Calu3 (cell line): ENCODE measurements at regions not wholly inside any gene's neighbourhood (a gene's known extent, or its start where the extent isn't known, plus 50 kb on each side); places are given as distances from the start of the nearest gene placed in this dataset.

ENCODE experiments used
- BruUV-seq: library from RNA; stranded (reverse); fragments of 400-500 nt; replicated peaks from 2 replicates; lab custom pipeline; 2021; lab: Mats Ljungman, UMichigan
- CTCF ChIA-PET: fragments of 300-600 bp; sonication (Branson Sonifier 250); formaldehyde crosslinking; loops from one replicate; lab custom pipeline; 2022; ENCODE audit warnings: antibody characterized with exemption; lab: Charles Lee
- DNase-seq: peaks from one replicate; pipeline ENCODE4 v3.0.0; 2022
- H3K27ac Mint-ChIP-seq: one replicate; pipeline ENCODE4 v1.8.0; 2022; ENCODE audit warnings: mixed read lengths; ENCODE audit not compliant: unreplicated experiment
- H3K27me3 Mint-ChIP-seq: one replicate; pipeline ENCODE4 v1.8.0; 2022; ENCODE audit warnings: mixed read lengths; ENCODE audit not compliant: unreplicated experiment
- H3K36me3 Mint-ChIP-seq: one replicate; pipeline ENCODE4 v1.8.0; 2022; ENCODE audit warnings: mild to moderate bottlenecking, moderate library complexity, mixed read lengths; ENCODE audit not compliant: insufficient read depth, unreplicated experiment
- H3K4me1 Mint-ChIP-seq: one replicate; pipeline ENCODE4 v1.8.0; 2022; ENCODE audit warnings: mild to moderate bottlenecking, low read depth, mixed read lengths; ENCODE audit not compliant: unreplicated experiment
- H3K4me3 Mint-ChIP-seq: one replicate; pipeline ENCODE4 v1.8.0; 2022; ENCODE audit warnings: mild to moderate bottlenecking, low read depth, moderate library complexity, mixed read lengths; ENCODE audit not compliant: unreplicated experiment
- H3K9me3 Mint-ChIP-seq: one replicate; pipeline ENCODE4 v1.8.0; 2022; ENCODE audit warnings: low read depth, mixed read lengths; ENCODE audit not compliant: unreplicated experiment
- CTCF ChIP-seq: fragments of 200-600 bp; IDR thresholded peaks from one replicate; pipeline ENCODE4 v1.8.0; 2022; ENCODE audit warnings: antibody characterized with exemption; ENCODE audit not compliant: unreplicated experiment
- intact Hi-C: fragments of 100-400 bp; cut with micrococcal nuclease; formaldehyde crosslinking; loops from one replicate; pipeline ENCODE4 v1.10.0; 2022; ENCODE audit not compliant: unreplicated experiment

DNA sequence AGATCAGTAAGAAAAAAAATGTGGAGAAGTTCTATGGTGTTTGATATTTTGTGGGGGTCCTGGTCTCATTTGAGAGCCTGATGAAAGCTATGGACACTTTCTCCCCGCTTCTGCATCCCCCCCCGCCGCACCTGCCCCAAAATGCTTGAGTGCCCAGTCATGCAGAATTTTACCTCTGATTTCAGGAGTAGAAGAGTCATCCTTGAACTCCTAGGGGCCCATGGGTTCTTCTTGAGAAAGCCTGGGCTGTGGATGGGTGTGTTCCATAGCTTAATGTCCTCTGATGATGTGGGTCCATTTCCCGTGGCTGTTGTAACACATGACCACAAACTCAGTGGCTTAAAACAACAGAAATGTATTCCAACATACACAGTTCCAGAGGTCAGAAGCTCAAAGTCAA, 248.8 kb upstream of the PWP1 start:
- no peaks in the 10 kb centered on the region for H3K9me3 Mint-ChIP-seq

DNA sequence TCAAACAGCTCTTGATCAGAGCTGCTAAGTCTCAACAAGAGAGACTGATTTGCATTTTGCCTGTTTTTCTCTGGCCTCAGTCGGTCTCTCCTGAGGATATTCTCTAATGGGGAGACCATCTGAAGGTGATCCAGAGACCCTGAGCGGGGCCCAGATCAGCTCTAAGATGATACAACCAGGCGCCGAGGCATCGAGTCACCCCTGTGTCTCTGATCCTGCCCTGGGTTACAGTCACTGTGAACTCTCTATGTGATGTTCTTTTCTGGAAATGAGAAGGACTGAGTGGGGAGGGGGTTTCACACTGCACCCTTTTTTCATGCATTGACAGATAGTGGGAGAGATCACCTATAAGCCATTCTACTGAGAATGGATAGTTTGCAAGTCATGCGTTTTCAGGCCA, 247.6 kb upstream of the PWP1 start:
- intact Hi-C loops, result no loop called here
- TF ChIP-seq CTCF, result no peak
- Mint-ChIP-seq H3K4me3 (no peak overlapping the region), H3K4me1 (peaks cover 7% of the 10 kb centered on the region), H3K9me3 (no peaks in the 10 kb centered on the region), H3K27ac (no peak overlapping the region), H3K36me3 (no peaks in the 10 kb centered on the region), H3K27me3 (peaks cover 61% of the 10 kb centered on the region)
- CTCF ChIA-PET, result no interaction called here
- DNase-seq, result no peak
- BruUV-seq, result no TSS peak

More for the DNA sequence above, 248.8 kb upstream of the PWP1 start:
- no peaks in the 10 kb centered on the region for H3K36me3 Mint-ChIP-seq
- intact Hi-C loops, result no loop called here
- CTCF ChIA-PET, result no interaction called here
- DNase-seq, result no peak
- TF ChIP-seq CTCF, result no peak
- BruUV-seq, result no TSS peak
- H3K27me3 Mint-ChIP-seq, result peaks cover 68% of the 10 kb centered on the region
- H3K27ac Mint-ChIP-seq, result no peak overlapping the region
- H3K4me3 Mint-ChIP-seq, result no peak overlapping the region
- H3K4me1 Mint-ChIP-seq, result peaks cover 7% of the 10 kb centered on the region

DNA sequence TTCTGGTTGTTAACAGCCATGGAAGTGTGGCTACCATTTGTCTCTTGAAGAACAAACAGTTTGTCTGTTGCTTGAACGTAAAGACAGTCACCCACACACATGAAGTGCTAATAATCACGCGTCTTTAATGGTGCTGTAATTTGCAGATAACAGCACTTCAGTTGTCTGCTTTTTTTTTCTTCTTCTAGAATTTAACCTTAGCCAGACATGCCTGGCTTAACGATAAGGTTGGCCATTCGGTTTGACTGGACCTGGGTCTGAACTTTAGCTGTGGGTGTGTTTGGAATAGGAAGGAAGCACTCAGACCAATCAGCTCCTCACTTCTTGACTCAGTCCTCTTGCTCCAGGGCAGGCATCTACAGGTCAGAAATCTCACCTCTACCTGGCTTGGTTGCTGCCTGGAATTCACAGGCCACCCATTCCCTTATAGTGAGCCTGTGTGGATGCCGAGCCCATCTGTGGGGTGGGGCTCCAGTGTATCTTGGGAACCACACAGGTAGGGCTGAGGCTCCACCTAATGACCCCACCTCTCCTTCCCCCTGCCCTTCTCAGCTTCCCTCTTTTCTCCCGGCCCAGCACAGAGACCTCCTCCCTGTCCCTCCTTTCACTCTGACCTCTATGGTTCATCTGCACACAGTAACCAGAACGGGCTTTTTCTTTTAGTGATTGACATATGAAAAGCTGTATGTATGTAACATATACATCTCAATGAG, 246.4 kb upstream of the PWP1 start:
- H3K9me3 Mint-ChIP-seq, result no peaks in the 10 kb centered on the region
- H3K27ac Mint-ChIP-seq, result no peak overlapping the region
- peaks cover 7% of the 10 kb centered on the region for H3K4me1 Mint-ChIP-seq
- CTCF ChIA-PET, result no interaction called here
- no peak overlapping the region for H3K4me3 Mint-ChIP-seq
- no peak for DNase-seq
- peaks cover 65% of the 10 kb centered on the region for H3K27me3 Mint-ChIP-seq
- H3K36me3 Mint-ChIP-seq, result no peaks in the 10 kb centered on the region
- intact Hi-C loops, result no loop called here
- BruUV-seq, result no TSS peak
- TF ChIP-seq CTCF, result no peak

- CTCF ChIA-PET, result no interaction called here
- no peak overlapping the region for H3K4me3 Mint-ChIP-seq
- peaks cover 65% of the 10 kb centered on the region for H3K27me3 Mint-ChIP-seq
- H3K36me3 Mint-ChIP-seq, result no peaks in the 10 kb centered on the region
- peaks cover 7% of the 10 kb centered on the region for H3K4me1 Mint-ChIP-seq
- no peak overlapping the region for H3K27ac Mint-ChIP-seq
- intact Hi-C loops, result no loop called here
- no peak for DNase-seq
- BruUV-seq, result no TSS peak
- H3K9me3 Mint-ChIP-seq, result no peaks in the 10 kb centered on the region
- no peak for TF ChIP-seq CTCF
Observed at GRCh38 chr12:107440606-107441005, 245.0 kb upstream of the PWP1 start.
